ENCODE measurements at regions not wholly inside any gene's neighbourhood (a gene's known extent, or its start where the extent isn't known, plus 50 kb on each side); places are given as distances from the start of the nearest gene placed in this dataset.
"Not testable (repeated sequence)": the region's sequence is repeated elsewhere in the genome, so short reads cannot be mapped to it uniquely, and the experiment has no call there.

- peak in 6 of 11 donors; percentile 3 to 48 (median 22) for DNase-seq (ENCODE audit: extremely low read depth in 1 of 11, low read depth in 9 of 11, low spot score in 4 of 11)
Measured at GRCh38 chr14:65832431-65833266, 420.1 kb downstream of the FUT8 start.

GRCh38 chr14:65833267-65833880 is 420.8 kb downstream of the FUT8 start:
- peak in 1 of 11 donors; percentile 15 for DNase-seq (ENCODE audit: extremely low read depth in 1 of 11, low read depth in 9 of 11, low spot score in 4 of 11)

- DNase-seq (ENCODE audit: extremely low read depth in 1 of 11, low read depth in 9 of 11, low spot score in 4 of 11), result no peak
Measured at GRCh38 chr14:65834051-65834450, 421.5 kb downstream of the FUT8 start.

DNA sequence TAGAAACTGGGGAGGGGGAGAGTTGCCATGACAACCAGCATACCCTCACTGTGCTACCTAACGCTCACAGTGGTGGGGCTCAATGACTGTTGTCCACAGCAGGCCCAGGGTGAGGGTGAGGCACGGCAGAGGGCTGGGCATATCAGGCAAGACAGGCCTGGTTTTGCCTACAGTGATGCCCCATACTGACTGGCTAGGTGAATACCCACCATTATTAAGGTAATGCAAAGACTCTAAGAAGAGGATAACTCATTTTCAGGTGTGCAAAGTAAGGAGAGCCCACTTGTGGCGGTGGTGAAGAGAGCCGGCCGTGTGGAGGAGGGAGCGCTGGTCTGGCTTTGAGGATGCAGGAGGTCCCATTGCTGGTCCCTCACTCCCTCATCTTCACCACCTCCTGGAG is 422.3 kb downstream of the FUT8 start:
- DNase-seq (ENCODE audit: extremely low read depth in 1 of 11, low read depth in 9 of 11, low spot score in 4 of 11), result no peak

GRCh38 chr14:65835501-65835900 is 423.0 kb downstream of the FUT8 start:
- no peak for DNase-seq (ENCODE audit: extremely low read depth in 1 of 11, low read depth in 9 of 11, low spot score in 4 of 11)

DNA sequence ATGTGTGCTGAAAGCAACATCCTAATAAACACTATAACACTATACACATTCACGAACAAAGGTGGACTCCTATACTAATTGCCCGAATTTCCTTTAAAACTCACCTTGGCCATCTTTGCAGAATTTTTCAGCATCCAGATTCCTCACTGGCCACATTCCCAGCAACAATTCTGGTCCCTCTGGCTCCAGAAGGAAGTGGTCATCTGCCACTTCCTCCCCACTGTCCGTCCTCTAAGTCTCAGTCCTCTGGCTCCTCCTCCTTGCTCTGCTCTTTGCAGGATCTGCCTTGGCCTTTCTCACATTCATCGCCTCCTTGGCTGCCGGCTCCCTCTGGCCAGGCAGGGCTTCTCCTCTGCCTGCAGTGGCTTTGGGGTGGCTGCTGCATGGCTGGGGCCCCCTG is 426.0 kb downstream of the FUT8 start:
- DNase-seq (ENCODE audit: extremely low read depth in 1 of 11, low read depth in 9 of 11, low spot score in 4 of 11), result no peak

GRCh38 chr14:65840118-65840751 is 427.7 kb downstream of the FUT8 start:
- no peak for DNase-seq (ENCODE audit: extremely low read depth in 1 of 11, low read depth in 9 of 11, low spot score in 4 of 11)

GRCh38 chr14:65840786-65841185 is 428.3 kb downstream of the FUT8 start:
- no peak for DNase-seq (ENCODE audit: extremely low read depth in 1 of 11, low read depth in 9 of 11, low spot score in 4 of 11)

- DNase-seq (ENCODE audit: extremely low read depth in 1 of 11, low read depth in 9 of 11, low spot score in 4 of 11), result no peak
Measured at GRCh38 chr14:65846196-65846868, 433.8 kb downstream of the FUT8 start.

DNA sequence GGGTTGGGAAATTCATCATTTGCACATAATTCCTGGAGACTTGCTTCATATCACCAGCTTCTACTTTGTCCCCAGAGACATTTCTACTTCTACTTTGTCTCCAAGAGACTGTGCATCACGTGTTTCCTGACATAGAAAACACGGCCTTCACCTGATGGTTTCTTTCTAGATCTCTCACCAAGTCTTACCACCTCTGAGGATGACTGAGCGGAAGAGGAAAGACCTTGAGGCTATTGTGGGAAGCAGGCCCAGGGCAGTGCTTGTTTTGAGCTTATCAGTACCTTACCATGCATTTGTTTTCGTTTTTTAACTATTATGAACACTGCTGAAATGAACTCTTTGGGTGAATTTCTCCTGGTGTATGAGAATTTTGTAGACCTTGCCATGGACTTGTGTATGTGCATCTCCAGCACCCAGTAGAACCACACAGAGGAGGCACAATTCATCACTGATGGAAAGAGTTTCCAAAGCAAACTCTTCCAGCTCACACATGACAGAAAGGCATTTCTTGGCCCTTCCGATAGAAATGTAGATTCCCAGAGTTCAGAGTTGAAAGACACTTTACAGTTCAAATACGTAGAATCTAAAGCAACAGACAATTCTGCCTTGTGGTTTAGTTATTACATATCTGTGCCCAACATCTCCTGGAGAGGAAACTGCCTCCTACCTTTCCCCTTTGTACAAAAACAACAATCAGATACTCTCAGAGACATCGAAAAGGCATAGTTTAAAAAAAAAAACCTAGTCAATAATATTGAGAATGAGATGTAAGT is 434.7 kb downstream of the FUT8 start:
- DNase-seq (ENCODE audit: extremely low read depth in 1 of 11, low read depth in 9 of 11, low spot score in 4 of 11), result no peak

- DNase-seq (ENCODE audit: extremely low read depth in 1 of 11, low read depth in 9 of 11, low spot score in 4 of 11), result not testable (repeated sequence)
Measured at GRCh38 chr14:65847931-65848330, 435.4 kb downstream of the FUT8 start.

- no peak for DNase-seq (ENCODE audit: extremely low read depth in 1 of 11, low read depth in 9 of 11, low spot score in 4 of 11)
Measured at GRCh38 chr14:65849091-65849490, 436.6 kb downstream of the FUT8 start.

DNA sequence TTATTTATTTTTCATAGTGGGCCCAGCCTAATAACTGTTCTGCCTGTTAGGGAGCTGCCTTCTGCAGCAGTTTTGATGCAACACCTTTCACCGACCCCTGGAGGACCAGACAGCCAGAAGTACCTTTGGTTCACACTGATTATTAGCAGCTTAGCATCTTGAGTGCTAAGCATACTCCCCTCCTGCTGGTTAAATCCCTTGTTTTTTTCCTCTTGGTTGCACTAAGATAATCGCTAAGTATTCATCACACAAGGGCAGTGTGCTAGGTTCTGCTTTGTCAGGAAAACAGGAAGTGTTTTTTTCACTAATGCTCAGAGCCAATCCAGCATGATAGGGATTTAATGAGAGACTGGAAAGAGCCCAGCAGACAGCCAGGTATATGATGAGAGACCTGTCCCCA is 437.0 kb downstream of the FUT8 start:
- DNase-seq (ENCODE audit: extremely low read depth in 1 of 11, low read depth in 9 of 11, low spot score in 4 of 11), result no peak

DNA sequence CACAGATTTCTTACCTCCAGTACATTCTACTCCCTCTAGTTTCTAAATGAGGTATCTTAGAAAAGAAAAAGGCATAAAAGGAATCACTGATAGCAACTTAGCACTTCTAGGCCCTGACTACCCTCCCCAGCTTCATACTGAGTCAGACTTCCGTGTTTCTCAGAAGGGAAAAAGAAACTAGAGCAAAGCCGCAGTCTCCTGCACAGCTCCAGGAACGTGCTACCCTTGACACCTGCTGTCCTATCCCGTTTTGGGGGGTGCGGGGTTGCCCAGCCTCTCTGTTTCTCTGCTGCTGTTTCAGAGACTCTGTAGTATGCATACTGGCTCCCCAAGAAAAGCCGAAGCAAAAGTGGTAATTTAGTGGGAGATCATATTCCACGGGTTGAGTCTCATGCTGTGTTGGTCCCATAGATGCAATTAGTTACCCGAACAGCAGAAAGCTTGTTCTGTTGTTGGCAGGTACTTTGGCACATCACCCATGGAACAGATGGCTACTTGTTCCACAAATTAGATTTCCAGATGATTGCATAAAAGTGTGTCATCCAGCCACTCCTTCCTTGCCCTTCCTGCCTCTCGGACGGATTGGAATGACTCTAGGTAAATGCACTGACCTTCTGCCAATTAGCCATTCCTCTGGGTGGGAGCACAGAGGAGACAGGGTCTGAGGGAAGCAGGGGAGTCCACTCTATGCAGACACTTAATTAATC is 438.1 kb downstream of the FUT8 start:
- DNase-seq (ENCODE audit: extremely low read depth in 1 of 11, low read depth in 9 of 11, low spot score in 4 of 11), result no peak

DNA sequence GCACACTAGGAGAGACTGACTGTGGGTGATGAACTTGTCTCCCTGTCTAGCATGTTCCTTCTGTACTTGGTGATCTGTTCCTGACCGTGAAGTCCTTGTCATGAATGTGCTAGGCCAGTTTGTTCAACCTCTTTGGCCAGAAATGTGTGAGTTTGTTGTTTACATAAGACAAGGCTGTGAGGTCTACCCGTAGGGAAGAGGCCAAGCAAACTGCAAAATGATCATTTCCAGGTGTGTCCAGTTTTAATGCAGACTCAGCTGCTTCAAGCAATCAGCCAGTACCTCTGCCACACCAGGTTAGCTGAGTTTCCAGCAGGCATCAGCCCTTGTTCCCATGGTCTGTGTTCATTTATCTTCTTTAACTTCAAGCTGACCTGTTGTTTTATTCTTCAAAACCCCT is 440.2 kb downstream of the FUT8 start:
- no peak for DNase-seq (ENCODE audit: extremely low read depth in 1 of 11, low read depth in 9 of 11, low spot score in 4 of 11)

- no peak for DNase-seq (ENCODE audit: extremely low read depth in 1 of 11, low read depth in 9 of 11, low spot score in 4 of 11)
Measured at GRCh38 chr14:65853407-65853955, 441.0 kb downstream of the FUT8 start.

- no peak for DNase-seq (ENCODE audit: extremely low read depth in 1 of 11, low read depth in 9 of 11, low spot score in 4 of 11)
Measured at GRCh38 chr14:65854215-65854614, 441.7 kb downstream of the FUT8 start.

- no peak for DNase-seq (ENCODE audit: extremely low read depth in 1 of 11, low read depth in 9 of 11, low spot score in 4 of 11)
Measured at GRCh38 chr14:65860956-65861611, 448.6 kb downstream of the FUT8 start.

Measured in renal cortex interstitium (tissue), 11 donors.